ENCODE measurements at regions not wholly inside any gene's neighbourhood (a gene's known extent, or its start where the extent isn't known, plus 50 kb on each side); places are given as distances from the start of the nearest gene placed in this dataset.

DNA sequence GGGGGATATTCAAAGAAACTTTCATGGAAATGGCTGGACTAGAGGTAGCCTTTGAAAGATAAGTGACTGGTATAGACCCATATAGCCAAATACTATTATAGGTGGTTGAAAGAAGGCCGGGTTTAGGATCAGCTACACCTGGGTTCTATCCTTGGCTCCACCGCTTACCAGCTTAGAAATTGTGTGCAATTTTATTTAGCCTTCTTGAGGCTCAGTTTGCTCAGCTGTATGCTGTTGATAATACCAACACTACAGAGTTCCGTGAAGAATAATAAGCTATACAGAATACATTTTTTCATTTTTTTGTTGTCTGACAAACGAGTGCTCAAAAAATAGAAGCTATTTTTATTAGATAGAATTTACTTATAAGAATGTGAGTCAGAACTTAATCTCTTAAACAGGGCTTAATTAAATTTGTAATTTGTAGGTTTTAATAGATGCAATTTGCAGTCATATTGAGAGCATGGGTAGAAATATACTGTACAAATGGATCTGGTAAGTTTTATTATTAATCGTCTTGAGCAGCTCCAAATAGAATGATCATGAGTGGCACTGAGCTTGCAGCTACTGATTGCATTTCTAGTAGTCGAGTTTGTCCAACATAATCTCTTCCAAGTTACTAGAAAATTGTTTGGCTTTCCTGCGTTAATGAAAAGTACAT is 164.3 kb upstream of the PHYHIPL start:
- TF ChIP-seq, protein P1, sequence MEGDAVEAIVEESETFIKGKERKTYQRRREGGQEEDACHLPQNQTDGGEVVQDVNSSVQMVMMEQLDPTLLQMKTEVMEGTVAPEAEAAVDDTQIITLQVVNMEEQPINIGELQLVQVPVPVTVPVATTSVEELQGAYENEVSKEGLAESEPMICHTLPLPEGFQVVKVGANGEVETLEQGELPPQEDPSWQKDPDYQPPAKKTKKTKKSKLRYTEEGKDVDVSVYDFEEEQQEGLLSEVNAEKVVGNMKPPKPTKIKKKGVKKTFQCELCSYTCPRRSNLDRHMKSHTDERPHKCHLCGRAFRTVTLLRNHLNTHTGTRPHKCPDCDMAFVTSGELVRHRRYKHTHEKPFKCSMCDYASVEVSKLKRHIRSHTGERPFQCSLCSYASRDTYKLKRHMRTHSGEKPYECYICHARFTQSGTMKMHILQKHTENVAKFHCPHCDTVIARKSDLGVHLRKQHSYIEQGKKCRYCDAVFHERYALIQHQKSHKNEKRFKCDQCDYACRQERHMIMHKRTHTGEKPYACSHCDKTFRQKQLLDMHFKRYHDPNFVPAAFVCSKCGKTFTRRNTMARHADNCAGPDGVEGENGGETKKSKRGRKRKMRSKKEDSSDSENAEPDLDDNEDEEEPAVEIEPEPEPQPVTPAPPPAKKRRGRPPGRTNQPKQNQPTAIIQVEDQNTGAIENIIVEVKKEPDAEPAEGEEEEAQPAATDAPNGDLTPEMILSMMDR (IDR thresholded peaks at IDR 0.05): no peak
- TF ChIP-seq POLR2A (IDR thresholded peaks at IDR 0.05): no peak

Measured in testis (tissue), 2 donors.